AG09319 (cell line): ENCODE measurements at regions not wholly inside any gene's neighbourhood (a gene's known extent, or its start where the extent isn't known, plus 50 kb on each side); places are given as distances from the start of the nearest gene placed in this dataset.

Source experiments
- DNase-seq: peaks from one replicate; pipeline ENCODE4 v3.0.0-alpha.2; 2010; ENCODE audit warnings: low read depth; ENCODE audit errors: extremely low read depth
- CTCF ChIP-seq: IDR thresholded peaks from 2 replicates; pipeline ENCODE4 v1.5.1; 2011; ENCODE audit warnings: low read depth, mild to moderate bottlenecking, inconsistent platforms, low read length, moderate library complexity

- no peak for DNase-seq
- no peak for TF ChIP-seq CTCF
These were observed 180.8 kb upstream of the KCNK2 start for GRCh38 chr1:214901718-214902117.

- DNase-seq = no peak
These were observed 179.8 kb upstream of the KCNK2 start for GRCh38 chr1:214902636-214903320.

GRCh38 chr1:214912127-214912526 lies 170.4 kb upstream of the KCNK2 start:
- no peak for TF ChIP-seq CTCF
- DNase-seq = no peak

More at GRCh38 chr1:214902636-214903320, 179.8 kb upstream of the KCNK2 start:
- no peak for TF ChIP-seq CTCF

- DNase-seq = no peak
These were observed 168.6 kb upstream of the KCNK2 start for GRCh38 chr1:214913966-214914365.

GRCh38 chr1:214917081-214917635 lies 165.4 kb upstream of the KCNK2 start:
- no peak for DNase-seq
- TF ChIP-seq CTCF = no peak

More at GRCh38 chr1:214913966-214914365, 168.6 kb upstream of the KCNK2 start:
- no peak for TF ChIP-seq CTCF

GRCh38 chr1:214918745-214919144 lies 163.8 kb upstream of the KCNK2 start:
- no peak for TF ChIP-seq CTCF

GRCh38 chr1:214920337-214920736 lies 162.2 kb upstream of the KCNK2 start:
- no peak for TF ChIP-seq CTCF
- no peak for DNase-seq

More at GRCh38 chr1:214918745-214919144, 163.8 kb upstream of the KCNK2 start:
- no peak for DNase-seq
